Activated CD8-positive, alpha-beta memory T cell treated with anti-CD3 and anti-CD28 coated beads for 4 hours (primary cell): ENCODE measurements at regions not wholly inside any gene's neighbourhood (a gene's known extent, or its start where the extent isn't known, plus 50 kb on each side); places are given as distances from the start of the nearest gene placed in this dataset.

Experiments
- DNase-seq, 2 donors: peaks; one replicate each; pipeline ENCODE4 v3.0.0-alpha.2; 2020; ENCODE audit warnings: low read depth in 2 of 2

- DNase-seq, result no peak
These were observed 303.0 kb downstream of the PSAT1 start for GRCh38 chr9:78599926-78600325.

- no peak for DNase-seq
These were observed 305.1 kb downstream of the PSAT1 start for GRCh38 chr9:78601957-78602565.

GRCh38 chr9:78605041-78606000, 308.4 kb downstream of the PSAT1 start:
- DNase-seq, result no peak

- DNase-seq, result no peak
These were observed 309.1 kb downstream of the PSAT1 start for GRCh38 chr9:78606001-78606379.

GRCh38 chr9:78607853-78608252, 310.9 kb downstream of the PSAT1 start:
- DNase-seq, result no peak

- DNase-seq, result no peak
These were observed 312.5 kb downstream of the PSAT1 start for GRCh38 chr9:78609450-78609849.

GRCh38 chr9:78612091-78612490, 315.2 kb downstream of the PSAT1 start:
- no peak for DNase-seq

GRCh38 chr9:78613006-78613405, 316.1 kb downstream of the PSAT1 start:
- DNase-seq, result no peak

GRCh38 chr9:78614892-78615291, 318.0 kb downstream of the PSAT1 start:
- no peak for DNase-seq

- DNase-seq, result no peak
These were observed 318.4 kb downstream of the PSAT1 start for GRCh38 chr9:78615372-78615771.

GRCh38 chr9:78618735-78619134, 321.8 kb downstream of the PSAT1 start:
- DNase-seq, result no peak

GRCh38 chr9:78620303-78620702, 323.4 kb downstream of the PSAT1 start:
- no peak for DNase-seq

- no peak for DNase-seq
These were observed 323.8 kb downstream of the PSAT1 start for GRCh38 chr9:78620764-78621163.

- DNase-seq, result no peak
These were observed 325.2 kb downstream of the PSAT1 start for GRCh38 chr9:78622126-78622525.

GRCh38 chr9:78626971-78627370, 330.0 kb downstream of the PSAT1 start:
- no peak for DNase-seq

- DNase-seq, result no peak
These were observed 334.0 kb downstream of the PSAT1 start for GRCh38 chr9:78630966-78631365.

- no peak for DNase-seq
These were observed 343.8 kb downstream of the PSAT1 start for GRCh38 chr9:78640728-78641127.

GRCh38 chr9:78644359-78644758, 347.4 kb downstream of the PSAT1 start:
- DNase-seq, result no peak

GRCh38 chr9:78654324-78654723, 357.4 kb downstream of the PSAT1 start:
- DNase-seq, result no peak

GRCh38 chr9:78663369-78663768, 366.4 kb downstream of the PSAT1 start:
- DNase-seq, result no peak

- DNase-seq, result no peak
These were observed 367.4 kb downstream of the PSAT1 start for GRCh38 chr9:78664370-78664769.

GRCh38 chr9:78666818-78667414, 370.0 kb downstream of the PSAT1 start:
- no peak for DNase-seq
